Immature natural killer cell (primary cell): ENCODE measurements at regions not wholly inside any gene's neighbourhood (a gene's known extent, or its start where the extent isn't known, plus 50 kb on each side); places are given as distances from the start of the nearest gene placed in this dataset.

Experiments used
- DNase-seq, 3 donors: peaks; one replicate each; pipeline ENCODE4 v3.0.0; 2022; ENCODE audit warnings: mixed read lengths in 1 of 3
- H3K27ac Mint-ChIP-seq, 6 donors: one replicate each; pipeline ENCODE4 v1.8.0; 2020; ENCODE audit warnings: mixed read lengths in 6 of 6, mild to moderate bottlenecking in 5 of 6, inconsistent platforms in 4 of 6, moderate library complexity in 3 of 6
- H3K27me3 Mint-ChIP-seq, 3 donors: one replicate each; pipeline ENCODE4 v1.8.0; 2020 to 2021; ENCODE audit warnings: low read depth in 3 of 3, mild to moderate bottlenecking in 3 of 3, mixed read lengths in 3 of 3, moderate library complexity in 3 of 3, inconsistent platforms in 1 of 3
- H3K36me3 Mint-ChIP-seq, 3 donors: one replicate each; pipeline ENCODE4 v1.8.0; 2020; ENCODE audit warnings: mixed read lengths in 3 of 3, inconsistent platforms in 2 of 3, mild to moderate bottlenecking in 2 of 3
- H3K4me1 Mint-ChIP-seq, 2 donors: one replicate each; pipeline ENCODE4 v1.8.0; 2020; ENCODE audit warnings: inconsistent platforms in 2 of 2, mild to moderate bottlenecking in 2 of 2, mixed read lengths in 2 of 2, moderate library complexity in 1 of 2
- H3K4me3 Mint-ChIP-seq, 5 donors: one replicate each; pipeline ENCODE4 v1.8.0; 2020; ENCODE audit warnings: mild to moderate bottlenecking in 5 of 5, mixed read lengths in 5 of 5, inconsistent platforms in 3 of 5, moderate library complexity in 3 of 5
- H3K9me3 Mint-ChIP-seq, 6 donors: one replicate each; pipeline ENCODE4 v1.8.0; 2020; ENCODE audit warnings: mild to moderate bottlenecking in 6 of 6, mixed read lengths in 6 of 6, inconsistent platforms in 4 of 6, moderate library complexity in 3 of 6

DNA sequence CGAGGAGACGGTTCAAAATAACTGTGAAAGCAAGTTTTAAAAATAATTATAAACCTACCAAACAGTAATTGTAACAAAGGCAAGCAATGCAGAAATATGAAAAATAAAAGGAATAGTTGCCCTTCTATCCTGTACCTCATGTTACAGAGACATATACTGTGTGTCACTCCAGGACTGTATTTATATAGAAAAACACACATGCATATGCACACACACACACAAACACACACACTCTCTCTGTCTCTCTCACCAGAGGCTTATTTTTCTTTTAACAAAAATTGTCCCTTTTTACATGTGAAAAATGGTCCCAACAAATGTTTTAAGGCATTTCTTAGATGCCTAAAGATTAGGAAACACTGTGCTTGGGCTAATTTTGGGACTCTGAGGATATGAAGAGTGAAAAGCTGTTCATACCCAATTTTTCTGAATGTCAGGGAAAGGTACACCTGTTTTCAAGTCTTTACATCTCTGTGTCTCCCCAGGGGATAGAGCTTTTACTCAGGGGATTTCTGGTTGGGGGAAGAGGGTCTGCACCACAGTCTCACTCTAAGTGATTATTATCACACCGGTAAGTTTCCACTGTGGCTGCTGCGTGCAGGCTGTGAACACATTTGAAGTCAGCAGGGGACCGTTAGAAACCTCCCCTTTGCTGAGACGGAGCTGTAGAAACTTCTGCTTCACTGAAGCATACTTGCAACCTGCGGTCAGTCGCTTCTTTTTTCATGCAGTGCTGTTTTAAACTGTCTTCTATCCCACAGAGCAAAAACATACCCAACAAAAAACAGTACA, 51.4 kb upstream of the SPAG16 start:
- Mint-ChIP-seq H3K9me3 (no peaks in the 10 kb centered on the region), H3K27me3 (peaks cover 0 to 6% (median 2%) of the 10 kb centered on the region in 3 donors), H3K4me1 (peaks cover 20 to 31% of the 10 kb centered on the region in 2 donors), H3K4me3 (peak overlapping the region; percentile 15 to 63 (median 46)), H3K27ac (peak overlapping the region; percentile 17 to 74 (median 48)), H3K36me3 (no peaks in the 10 kb centered on the region)
- peak; percentile 38 to 59 (median 53) for DNase-seq

- Mint-ChIP-seq H3K27me3 (peaks cover 0 to 8% (median 3%) of the 10 kb centered on the region in 3 donors), H3K4me1 (peaks cover 20 to 31% of the 10 kb centered on the region in 2 donors), H3K4me3 (peak overlapping the region; percentile 15 to 63 (median 46)), H3K36me3 (no peaks in the 10 kb centered on the region), H3K27ac (peak overlapping the region in 5 of 6 donors; percentile 32 to 74 (median 50)), H3K9me3 (no peaks in the 10 kb centered on the region)
- DNase-seq = no peak
Measured at GRCh38 chr2:213233438-213234330, 50.6 kb upstream of the SPAG16 start.
